Suppressor macrophage (primary cell): ENCODE measurements at regions not wholly inside any gene's neighbourhood (a gene's known extent, or its start where the extent isn't known, plus 50 kb on each side); places are given as distances from the start of the nearest gene placed in this dataset.
A peak's percentile ranks its signal among the peaks of the same experiment; 100 is the strongest.

Source experiments
- DNase-seq, 4 experiments: peaks; one replicate each; pipeline ENCODE4 v3.0.0-alpha.2; 2020 to 2022

GRCh38 chr6:143594647-143595046 lies 83.1 kb upstream of the PHACTR2 start:
- DNase-seq, result no peak

GRCh38 chr6:143592335-143592734 lies 80.8 kb upstream of the FUCA2 start:
- peak in 2 of 4 experiments; percentile 16 to 25 for DNase-seq

- DNase-seq, result no peak
Measured at GRCh38 chr6:143591441-143591840, 79.9 kb upstream of the FUCA2 start.

GRCh38 chr6:143589162-143589561 lies 77.6 kb upstream of the FUCA2 start:
- no peak for DNase-seq

GRCh38 chr6:143586557-143586956 lies 75.0 kb upstream of the FUCA2 start:
- DNase-seq, result no peak

GRCh38 chr6:143585716-143586115 lies 74.2 kb upstream of the FUCA2 start:
- DNase-seq, result no peak

GRCh38 chr6:143585241-143585640 lies 73.7 kb upstream of the FUCA2 start:
- no peak for DNase-seq

- no peak for DNase-seq
Measured at GRCh38 chr6:143583542-143584327, 72.2 kb upstream of the FUCA2 start.

GRCh38 chr6:143581835-143582480 lies 70.4 kb upstream of the FUCA2 start:
- no peak for DNase-seq

GRCh38 chr6:143579703-143580102 lies 68.2 kb upstream of the FUCA2 start:
- DNase-seq, result no peak

GRCh38 chr6:143578054-143578453 lies 66.5 kb upstream of the FUCA2 start:
- peak in 3 of 4 experiments; percentile 6 to 36 (median 23) for DNase-seq

- peak in 1 of 4 experiments; percentile 21 for DNase-seq
Measured at GRCh38 chr6:143575901-143576426, 64.4 kb upstream of the FUCA2 start.

- peak; percentile 67 to 82 (median 80) for DNase-seq
Measured at GRCh38 chr6:143575440-143575839, 63.9 kb upstream of the FUCA2 start.

GRCh38 chr6:143570147-143570853 lies 58.8 kb upstream of the FUCA2 start:
- no peak for DNase-seq

- no peak for DNase-seq
Measured at GRCh38 chr6:143569040-143569439, 57.5 kb upstream of the FUCA2 start.

- no peak for DNase-seq
Measured at GRCh38 chr6:143564484-143565017, 53.0 kb upstream of the FUCA2 start.

GRCh38 chr6:143562143-143562542 lies 50.6 kb upstream of the FUCA2 start:
- DNase-seq, result no peak
